Activated naive CD4-positive, alpha-beta T cell treated with anti-CD3 and anti-CD28 coated beads for 36 hours (primary cell): ENCODE measurements at regions not wholly inside any gene's neighbourhood (a gene's known extent, or its start where the extent isn't known, plus 50 kb on each side); places are given as distances from the start of the nearest gene placed in this dataset.

Experiments used
- CTCF ChIA-PET: fragments of 350-600 bp; sonication (Branson Sonifier 250); formaldehyde crosslinking; loops from one replicate; lab custom pipeline; 2021; ENCODE audit warnings: antibody characterized with exemption; lab: Charles Lee
- DNase-seq: peaks from one replicate; pipeline ENCODE4 v3.0.0-alpha.2; 2020
- H3K27ac Mint-ChIP-seq: one replicate; pipeline ENCODE4 v1.8.0; 2021; ENCODE audit warnings: mild to moderate bottlenecking, mixed read lengths
- H3K27me3 Mint-ChIP-seq: one replicate; pipeline ENCODE4 v1.8.0; 2021; ENCODE audit warnings: low read depth, mixed read lengths
- H3K36me3 Mint-ChIP-seq: one replicate; pipeline ENCODE4 v1.8.0; 2021; ENCODE audit warnings: low read depth, mixed read lengths
- H3K4me1 Mint-ChIP-seq: one replicate; pipeline ENCODE4 v1.8.0; 2021; ENCODE audit warnings: low read depth, mixed read lengths
- H3K4me3 Mint-ChIP-seq: one replicate; pipeline ENCODE4 v1.8.0; 2021; ENCODE audit warnings: mild to moderate bottlenecking, moderate library complexity, mixed read lengths
- H3K9me3 Mint-ChIP-seq: one replicate; pipeline ENCODE4 v1.8.0; 2021; ENCODE audit warnings: mixed read lengths
- intact Hi-C: fragments of 100-400 bp; cut with micrococcal nuclease; formaldehyde crosslinking; loops from one replicate; pipeline ENCODE4 v1.15.1; 2023

DNA sequence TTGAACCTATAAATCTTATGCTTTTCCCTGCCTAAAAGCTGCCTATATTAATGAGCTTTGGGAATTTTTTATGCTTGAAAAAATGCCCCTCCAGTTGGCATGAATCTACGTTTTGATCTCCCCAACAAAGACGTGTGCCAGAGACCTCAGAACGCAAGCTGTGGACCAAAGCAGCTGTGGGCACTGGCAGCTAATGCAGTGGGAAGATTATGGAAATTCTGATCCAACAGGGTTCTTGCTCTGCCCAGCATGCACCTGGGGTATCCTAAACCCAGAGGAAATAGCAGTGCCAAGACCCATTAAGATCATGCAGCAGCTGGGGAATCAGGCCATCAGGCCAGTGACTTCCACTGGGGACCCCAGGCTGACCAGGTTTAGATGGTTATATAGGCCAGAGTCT is 423.0 kb downstream of the ZBBX start:
- Mint-ChIP-seq H3K9me3 (peaks cover 13% of the 10 kb centered on the region), H3K4me3 (no peak overlapping the region), H3K36me3 (no peaks in the 10 kb centered on the region), H3K27me3 (no peaks in the 10 kb centered on the region), H3K4me1 (no peaks in the 10 kb centered on the region), H3K27ac (no peak overlapping the region)
- DNase-seq, result no peak
- intact Hi-C loops, result no loop called here
- CTCF ChIA-PET, result no interaction called here

DNA sequence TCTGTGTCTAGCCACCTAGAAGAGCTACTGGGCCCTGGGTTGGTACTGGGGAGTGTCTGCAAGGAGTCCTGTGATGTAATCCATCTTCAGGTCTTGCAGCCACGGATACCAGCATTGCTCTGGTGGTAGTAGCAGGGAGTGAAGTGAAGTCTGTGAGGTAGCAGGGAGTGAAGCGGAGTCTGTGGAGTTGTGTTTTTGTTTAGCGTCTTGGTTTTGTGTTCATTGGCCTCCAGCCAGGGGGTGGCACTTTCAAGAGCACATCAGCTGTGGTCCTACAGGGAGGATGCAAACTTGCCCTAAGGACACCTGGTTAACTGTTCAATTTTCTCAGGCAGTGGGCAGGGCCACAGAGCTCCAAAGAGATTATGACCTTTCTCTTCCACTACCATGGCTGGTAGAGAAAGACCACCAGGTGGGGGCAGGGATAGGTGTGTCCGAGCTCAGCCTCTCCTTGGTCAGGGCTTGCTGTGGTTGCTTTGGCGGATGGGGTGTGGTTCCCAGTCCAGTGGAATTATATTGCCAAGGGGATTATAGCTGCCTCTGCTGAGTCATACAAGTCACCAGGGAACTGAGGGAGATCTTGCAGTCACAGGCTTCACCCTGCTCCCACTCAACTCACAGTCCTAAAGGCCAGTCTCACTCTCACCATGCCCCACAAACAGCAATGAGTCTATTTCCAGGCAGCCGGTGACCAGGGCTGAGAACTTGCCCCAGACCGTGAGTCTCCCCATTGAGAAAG is 424.7 kb downstream of the ZBBX start:
- no peaks in the 10 kb centered on the region for H3K4me1 Mint-ChIP-seq
- H3K9me3 Mint-ChIP-seq, result peaks cover 13% of the 10 kb centered on the region
- no peak for DNase-seq
- intact Hi-C loops, result no loop called here
- no peak overlapping the region for H3K27ac Mint-ChIP-seq
- no peaks in the 10 kb centered on the region for H3K27me3 Mint-ChIP-seq
- CTCF ChIA-PET, result no interaction called here
- no peak overlapping the region for H3K4me3 Mint-ChIP-seq
- H3K36me3 Mint-ChIP-seq, result no peaks in the 10 kb centered on the region

DNA sequence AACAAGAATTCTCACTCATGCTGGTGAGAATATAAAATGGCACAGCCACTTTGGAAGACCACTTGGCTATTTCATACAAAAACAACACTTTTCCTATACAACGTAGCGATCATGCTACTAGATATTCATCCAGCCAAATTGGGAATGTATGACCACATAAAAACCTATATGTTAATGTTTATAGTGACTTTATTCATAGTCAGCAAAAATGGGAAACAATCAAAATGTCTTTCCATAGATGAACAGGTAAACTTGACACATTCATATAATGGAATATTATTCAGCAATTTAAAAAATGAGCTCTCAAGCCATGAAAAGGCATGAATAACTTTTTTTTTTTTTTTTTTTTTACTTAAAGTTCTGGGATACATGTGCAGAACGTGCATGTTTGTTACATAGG is 445.2 kb downstream of the ZBBX start:
- no peak for DNase-seq

DNA sequence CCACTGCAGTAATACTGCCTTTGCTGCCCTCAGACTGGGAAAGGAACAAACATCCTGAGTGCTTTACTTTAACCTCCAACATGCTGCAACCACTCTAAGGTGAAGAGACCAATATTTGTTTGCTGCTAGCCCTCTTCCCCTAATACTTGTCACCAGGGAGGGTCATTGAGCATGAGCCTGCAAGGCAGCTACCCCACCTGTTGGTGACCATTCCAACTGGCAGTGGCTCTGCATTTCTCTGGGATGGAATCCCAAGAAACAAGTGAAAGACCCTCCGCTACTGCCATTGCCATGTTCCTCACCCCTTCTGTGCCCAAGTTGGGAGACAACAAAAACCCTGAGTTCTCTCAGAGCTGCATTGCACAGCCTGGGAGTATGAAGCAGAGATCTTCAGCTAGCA is 462.7 kb downstream of the ZBBX start:
- no peak overlapping the region for H3K4me3 Mint-ChIP-seq
- intact Hi-C loops, result no loop called here
- no peaks in the 10 kb centered on the region for H3K27me3 Mint-ChIP-seq
- peaks cover 17% of the 10 kb centered on the region for H3K9me3 Mint-ChIP-seq
- H3K36me3 Mint-ChIP-seq, result no peaks in the 10 kb centered on the region
- no peak for DNase-seq
- CTCF ChIA-PET, result no interaction called here
- H3K4me1 Mint-ChIP-seq, result no peaks in the 10 kb centered on the region
- no peak overlapping the region for H3K27ac Mint-ChIP-seq

More for the DNA sequence above, 445.2 kb downstream of the ZBBX start:
- Mint-ChIP-seq H3K27me3 (no peaks in the 10 kb centered on the region), H3K9me3 (no peaks in the 10 kb centered on the region), H3K4me3 (no peak overlapping the region), H3K27ac (no peak overlapping the region), H3K36me3 (no peaks in the 10 kb centered on the region), H3K4me1 (no peaks in the 10 kb centered on the region)
- CTCF ChIA-PET, result no interaction called here
- intact Hi-C loops, result no loop called here

DNA sequence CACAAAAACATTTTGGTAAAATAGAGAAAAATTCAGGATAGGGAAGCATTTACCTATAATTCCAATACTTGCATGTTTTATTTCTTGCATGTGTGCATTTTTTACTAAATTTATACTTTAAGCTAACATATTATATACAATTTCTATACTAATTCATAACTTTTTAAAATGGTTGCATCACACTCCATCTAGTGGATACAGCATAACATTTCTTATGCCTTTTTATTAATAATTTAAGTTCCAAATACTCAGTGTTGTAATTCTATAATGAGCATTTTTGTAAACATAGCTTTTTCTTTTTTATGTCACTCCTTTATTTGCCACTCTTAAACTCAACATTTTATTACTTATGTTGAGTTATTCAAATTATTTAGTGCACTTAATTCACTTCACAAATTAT is 477.7 kb downstream of the ZBBX start:
- Mint-ChIP-seq H3K36me3 (no peaks in the 10 kb centered on the region), H3K4me3 (no peak overlapping the region), H3K27me3 (no peaks in the 10 kb centered on the region), H3K9me3 (peaks cover 19% of the 10 kb centered on the region), H3K27ac (no peak overlapping the region), H3K4me1 (no peaks in the 10 kb centered on the region)
- no peak for DNase-seq
- intact Hi-C loops, result no loop called here
- CTCF ChIA-PET, result no interaction called here

DNA sequence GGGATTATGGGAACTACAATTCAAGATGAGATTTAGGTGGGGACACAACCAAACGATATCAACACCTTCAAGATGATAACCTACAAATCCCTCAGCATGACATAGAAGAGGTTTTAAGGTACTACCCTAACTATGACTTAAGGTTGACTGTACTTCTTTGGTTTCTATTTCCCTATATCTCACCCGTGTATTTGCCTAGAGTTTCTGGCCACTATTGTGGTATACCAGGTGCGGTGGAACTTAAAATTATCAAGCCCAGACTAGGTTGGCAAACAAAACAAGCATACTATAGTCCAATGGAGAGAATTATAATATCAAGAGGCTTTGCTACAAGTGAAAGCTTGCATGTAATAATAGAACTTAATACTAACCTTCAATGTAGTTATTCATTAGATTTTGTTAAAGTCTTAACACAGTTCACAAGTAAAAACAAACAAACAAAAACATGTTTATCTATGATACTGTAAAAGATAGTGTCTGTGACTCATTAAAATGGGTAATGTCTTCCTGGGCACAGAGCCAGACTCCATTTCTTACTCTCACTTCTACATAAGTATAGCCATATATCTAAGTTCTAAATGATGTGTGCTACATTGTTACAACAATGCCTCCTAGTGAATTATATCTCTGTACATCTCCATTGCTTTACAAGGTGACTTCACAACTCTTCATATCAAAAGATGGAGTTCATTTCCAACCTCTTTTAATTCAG is 479.1 kb downstream of the ZBBX start:
- intact Hi-C loops, result no loop called here
- Mint-ChIP-seq H3K4me1 (no peaks in the 10 kb centered on the region), H3K27me3 (no peaks in the 10 kb centered on the region), H3K27ac (no peak overlapping the region), H3K36me3 (no peaks in the 10 kb centered on the region), H3K9me3 (peaks cover 12% of the 10 kb centered on the region), H3K4me3 (no peak overlapping the region)
- CTCF ChIA-PET, result no interaction called here
- DNase-seq, result no peak

DNA sequence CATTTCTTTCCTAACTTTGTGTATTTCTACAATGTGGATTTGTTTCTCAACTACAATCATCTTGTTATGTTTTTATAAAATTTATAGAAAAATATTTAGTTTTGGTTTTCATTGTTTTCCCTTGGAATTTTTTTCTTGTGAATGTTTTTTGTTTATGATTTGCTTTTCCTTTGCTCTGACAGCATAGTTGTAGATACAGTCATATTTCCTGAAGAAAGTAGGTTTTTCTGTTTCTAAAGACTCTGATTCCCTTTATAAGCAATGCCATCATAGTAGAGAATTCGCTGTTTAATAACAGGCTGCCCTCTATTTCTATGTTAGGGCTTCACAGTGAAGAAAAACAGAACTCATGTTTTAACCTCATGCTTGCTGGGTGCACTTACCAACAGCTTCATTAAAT is 482.3 kb downstream of the ZBBX start:
- no peaks in the 10 kb centered on the region for H3K4me1 Mint-ChIP-seq
- no peaks in the 10 kb centered on the region for H3K36me3 Mint-ChIP-seq
- no peak overlapping the region for H3K4me3 Mint-ChIP-seq
- no peaks in the 10 kb centered on the region for H3K27me3 Mint-ChIP-seq
- intact Hi-C loops, result no loop called here
- no peak for DNase-seq
- CTCF ChIA-PET, result no interaction called here
- no peak overlapping the region for H3K27ac Mint-ChIP-seq
- peaks cover 5% of the 10 kb centered on the region for H3K9me3 Mint-ChIP-seq

DNA sequence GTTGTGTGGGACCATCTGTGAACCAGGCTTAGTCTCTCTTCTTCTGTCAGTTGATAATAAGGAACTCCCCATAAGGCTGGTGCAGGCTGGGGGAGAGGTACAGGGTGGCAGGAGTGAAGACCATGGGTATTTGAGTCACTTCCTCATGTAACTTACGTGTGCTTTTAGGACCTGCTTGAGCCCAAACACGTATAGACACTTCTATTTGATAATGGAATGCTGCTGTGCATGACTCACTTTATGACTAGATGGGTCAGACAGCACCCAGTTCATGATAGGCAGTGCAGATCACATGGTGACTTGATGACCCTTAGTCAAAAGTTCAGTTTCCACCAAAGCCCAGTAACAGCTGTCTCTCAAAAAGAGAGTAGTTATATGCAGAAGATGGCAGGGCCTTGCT is 490.9 kb downstream of the ZBBX start:
- H3K27ac Mint-ChIP-seq, result no peak overlapping the region
- no peaks in the 10 kb centered on the region for H3K9me3 Mint-ChIP-seq
- CTCF ChIA-PET, result no interaction called here
- H3K4me1 Mint-ChIP-seq, result no peaks in the 10 kb centered on the region
- intact Hi-C loops, result no loop called here
- H3K27me3 Mint-ChIP-seq, result no peaks in the 10 kb centered on the region
- H3K36me3 Mint-ChIP-seq, result no peaks in the 10 kb centered on the region
- H3K4me3 Mint-ChIP-seq, result no peak overlapping the region
- DNase-seq, result no peak

DNA sequence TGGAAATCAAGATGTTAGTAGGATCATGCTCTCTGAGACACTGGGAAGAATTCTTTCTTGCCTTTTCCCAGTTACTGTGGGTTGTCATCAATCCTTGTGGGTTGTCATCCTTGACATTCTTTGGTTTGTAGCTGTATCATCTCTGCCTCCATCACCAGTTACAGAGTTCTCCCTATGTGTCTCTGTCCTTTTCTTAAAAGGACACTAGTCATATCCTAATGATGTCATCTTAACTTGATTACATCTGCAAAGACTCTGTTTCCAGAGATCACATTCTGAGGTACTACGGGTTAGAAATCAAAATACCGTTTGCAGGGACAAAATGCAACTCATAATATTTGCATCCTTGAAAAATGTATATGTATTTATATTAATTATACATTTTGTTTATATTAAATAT is 500.4 kb downstream of the ZBBX start:
- DNase-seq, result no peak
- Mint-ChIP-seq H3K27me3 (no peaks in the 10 kb centered on the region), H3K4me3 (no peak overlapping the region), H3K4me1 (no peaks in the 10 kb centered on the region), H3K36me3 (no peaks in the 10 kb centered on the region), H3K27ac (no peak overlapping the region), H3K9me3 (peaks cover 5% of the 10 kb centered on the region)
- intact Hi-C loops, result no loop called here
- CTCF ChIA-PET, result no interaction called here

DNA sequence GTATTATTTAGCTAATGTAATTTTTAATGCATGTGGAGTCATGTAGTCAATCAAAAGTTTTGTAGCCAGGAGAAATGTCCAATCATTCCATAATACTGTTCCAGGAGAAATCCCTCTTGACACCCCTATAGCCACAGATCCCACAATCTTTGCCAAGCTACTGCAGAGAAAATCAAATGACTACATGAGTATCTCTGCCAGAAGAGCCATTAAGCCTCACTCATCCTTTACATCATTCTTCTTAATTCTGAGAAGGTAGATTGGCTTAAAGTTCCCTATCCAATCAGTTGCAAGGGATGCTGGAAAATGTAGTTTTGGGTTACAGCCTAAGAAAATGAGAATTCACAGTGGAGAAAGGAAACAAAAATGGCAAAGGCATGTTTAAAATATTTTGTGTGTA is 502.1 kb downstream of the ZBBX start:
- CTCF ChIA-PET, result no interaction called here
- Mint-ChIP-seq H3K4me1 (no peaks in the 10 kb centered on the region), H3K4me3 (no peak overlapping the region), H3K27me3 (no peaks in the 10 kb centered on the region), H3K27ac (no peak overlapping the region), H3K9me3 (peaks cover 2% of the 10 kb centered on the region), H3K36me3 (no peaks in the 10 kb centered on the region)
- intact Hi-C loops, result no loop called here
- no peak for DNase-seq

DNA sequence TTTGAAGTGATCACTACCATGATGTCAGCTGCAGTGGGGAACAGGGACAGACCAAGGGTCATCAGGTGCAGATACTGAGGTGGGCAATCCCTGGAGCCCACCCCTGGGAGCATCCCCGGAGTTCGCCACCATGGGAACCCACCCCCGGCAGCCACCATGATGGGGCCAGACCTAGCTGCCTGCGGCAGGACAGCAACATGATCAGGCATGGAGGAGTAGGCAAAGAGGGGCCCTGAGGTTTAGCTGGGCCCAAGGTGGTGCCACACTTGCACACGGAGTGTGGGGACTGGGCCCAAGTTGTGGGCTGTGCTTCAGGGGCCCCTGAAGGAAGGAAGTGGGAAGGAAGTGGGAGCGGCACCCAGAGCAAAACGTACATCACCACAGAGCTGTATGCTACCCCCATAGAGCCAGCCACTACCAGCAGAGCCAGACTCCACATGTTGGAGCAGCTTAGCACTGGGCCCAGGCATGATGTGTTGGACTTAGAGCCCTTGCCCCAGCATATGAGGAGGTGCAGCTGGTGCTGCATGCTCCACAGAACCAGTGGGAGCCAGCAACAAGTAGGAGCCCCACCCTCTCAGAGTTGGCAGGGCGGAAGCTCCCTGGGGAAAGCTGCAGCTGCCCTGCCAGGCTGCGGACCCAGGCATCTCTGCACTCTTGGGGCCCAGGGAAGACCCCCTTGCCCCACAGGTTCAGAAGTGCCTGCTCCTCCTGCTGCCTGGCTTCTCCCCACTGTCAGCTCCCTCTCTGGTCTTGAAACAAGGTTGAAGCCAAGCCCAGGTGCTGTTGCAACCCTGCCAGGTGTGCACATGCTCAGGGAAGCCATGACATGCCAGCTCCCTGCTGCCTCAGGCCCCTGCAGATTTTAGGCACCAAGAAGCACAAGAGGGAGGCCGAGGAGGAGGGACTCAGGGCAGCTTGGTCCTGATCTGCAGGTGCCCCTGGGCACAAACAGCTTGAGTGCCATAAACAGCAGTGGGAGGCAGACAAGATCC is 515.3 kb downstream of the ZBBX start:
- intact Hi-C loops, result no loop called here

DNA sequence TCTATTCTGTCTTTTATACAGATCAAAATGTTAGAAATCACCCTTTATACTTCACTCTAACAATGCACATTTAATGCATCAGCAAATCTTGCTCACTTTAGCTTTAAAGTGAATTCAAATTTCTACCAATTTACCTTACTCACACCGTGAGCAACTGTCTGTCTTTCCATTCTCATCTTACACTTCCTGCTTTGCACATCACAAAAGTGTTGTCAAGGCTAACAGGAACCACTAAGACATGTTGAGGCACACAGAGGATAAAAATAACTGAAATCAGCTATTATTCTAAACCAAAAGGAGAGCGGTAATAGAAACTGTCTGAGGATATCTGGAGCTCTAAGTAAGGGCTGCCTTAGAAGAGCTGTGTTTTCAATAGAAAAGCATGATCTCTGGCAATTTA is 519.9 kb downstream of the ZBBX start:
- intact Hi-C loops, result no loop called here
- no peak overlapping the region for H3K4me3 Mint-ChIP-seq
- no peaks in the 10 kb centered on the region for H3K4me1 Mint-ChIP-seq
- no peaks in the 10 kb centered on the region for H3K36me3 Mint-ChIP-seq
- CTCF ChIA-PET, result no interaction called here
- H3K9me3 Mint-ChIP-seq, result peaks cover 6% of the 10 kb centered on the region
- H3K27me3 Mint-ChIP-seq, result no peaks in the 10 kb centered on the region
- DNase-seq, result no peak
- H3K27ac Mint-ChIP-seq, result no peak overlapping the region

More for the DNA sequence above, 515.3 kb downstream of the ZBBX start:
- Mint-ChIP-seq H3K27ac (no peak overlapping the region), H3K36me3 (no peaks in the 10 kb centered on the region), H3K27me3 (no peaks in the 10 kb centered on the region), H3K9me3 (peaks cover 12% of the 10 kb centered on the region), H3K4me3 (no peak overlapping the region), H3K4me1 (no peaks in the 10 kb centered on the region)
- DNase-seq, result no peak
- CTCF ChIA-PET, result no interaction called here
